ENCODE measurements at regions not wholly inside any gene's neighbourhood (a gene's known extent, or its start where the extent isn't known, plus 50 kb on each side); places are given as distances from the start of the nearest gene placed in this dataset.

DNA sequence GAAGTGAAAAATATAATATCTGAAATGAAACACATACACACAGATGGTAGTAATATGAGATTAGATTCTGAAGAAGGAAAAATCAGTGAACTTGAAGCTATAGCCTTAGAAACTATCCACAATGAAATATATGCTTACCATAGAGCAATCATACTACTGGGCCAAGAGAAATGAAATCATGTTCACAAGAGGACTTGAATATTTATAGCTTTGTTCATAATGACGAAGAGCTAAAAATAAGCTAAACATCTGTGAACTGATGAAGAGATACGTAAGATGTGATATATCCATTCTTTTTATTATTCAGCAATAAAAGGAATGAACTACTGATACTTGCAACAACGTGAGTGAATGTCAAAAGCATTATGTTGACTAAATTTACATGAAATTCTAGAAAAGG, 92.6 kb upstream of the ALDH1B1 start:
- DNase-seq = no peak
- POLR2A ChIA-PET = no interaction called here
- no peaks in the 10 kb centered on the region for H3K4me1 Mint-ChIP-seq (ENCODE audit: low read depth)
- no peaks in the 10 kb centered on the region for H3K9me3 Mint-ChIP-seq
- intact Hi-C loops (cut with micrococcal nuclease) = no loop called here
- TF ChIP-seq, protein P1, sequence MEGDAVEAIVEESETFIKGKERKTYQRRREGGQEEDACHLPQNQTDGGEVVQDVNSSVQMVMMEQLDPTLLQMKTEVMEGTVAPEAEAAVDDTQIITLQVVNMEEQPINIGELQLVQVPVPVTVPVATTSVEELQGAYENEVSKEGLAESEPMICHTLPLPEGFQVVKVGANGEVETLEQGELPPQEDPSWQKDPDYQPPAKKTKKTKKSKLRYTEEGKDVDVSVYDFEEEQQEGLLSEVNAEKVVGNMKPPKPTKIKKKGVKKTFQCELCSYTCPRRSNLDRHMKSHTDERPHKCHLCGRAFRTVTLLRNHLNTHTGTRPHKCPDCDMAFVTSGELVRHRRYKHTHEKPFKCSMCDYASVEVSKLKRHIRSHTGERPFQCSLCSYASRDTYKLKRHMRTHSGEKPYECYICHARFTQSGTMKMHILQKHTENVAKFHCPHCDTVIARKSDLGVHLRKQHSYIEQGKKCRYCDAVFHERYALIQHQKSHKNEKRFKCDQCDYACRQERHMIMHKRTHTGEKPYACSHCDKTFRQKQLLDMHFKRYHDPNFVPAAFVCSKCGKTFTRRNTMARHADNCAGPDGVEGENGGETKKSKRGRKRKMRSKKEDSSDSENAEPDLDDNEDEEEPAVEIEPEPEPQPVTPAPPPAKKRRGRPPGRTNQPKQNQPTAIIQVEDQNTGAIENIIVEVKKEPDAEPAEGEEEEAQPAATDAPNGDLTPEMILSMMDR (IDR thresholded peaks at IDR 0.05) = no peak
- H3K27ac Mint-ChIP-seq = no peak overlapping the region
- H3K27me3 Mint-ChIP-seq = no peaks in the 10 kb centered on the region
- no peaks in the 10 kb centered on the region for H3K36me3 Mint-ChIP-seq (ENCODE audit: low read depth)
- CTCF ChIA-PET = no interaction called here
- no peak overlapping the region for H3K4me3 Mint-ChIP-seq
- no peak for ATAC-seq

DNA sequence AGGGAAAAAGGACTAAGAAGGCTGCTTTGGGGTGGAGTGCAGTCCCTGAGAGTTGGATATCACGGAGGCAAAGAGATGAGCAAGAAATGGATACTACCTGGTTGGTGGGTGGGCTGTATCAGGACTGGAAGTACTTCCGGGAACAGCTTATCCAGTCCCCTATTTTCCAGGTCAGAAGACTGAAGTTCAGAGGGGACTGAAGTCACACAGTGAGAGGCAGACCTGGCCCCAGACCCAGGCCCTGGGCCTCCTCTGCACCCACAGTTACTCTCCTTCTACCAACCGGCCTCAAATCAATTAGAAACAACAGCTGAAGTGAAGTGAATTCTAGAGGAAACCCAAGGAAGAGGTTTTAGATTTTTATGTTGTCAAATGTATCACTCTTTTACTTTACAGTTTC, 93.6 kb upstream of the ALDH1B1 start:
- no peaks in the 10 kb centered on the region for H3K36me3 Mint-ChIP-seq (ENCODE audit: low read depth)
- no peaks in the 10 kb centered on the region for H3K27me3 Mint-ChIP-seq
- ATAC-seq (no peak), DNase-seq (no peak)
- ChIA-PET CTCF (no interaction called here), POLR2A (no interaction called here)
- H3K27ac Mint-ChIP-seq = no peak overlapping the region
- H3K4me3 Mint-ChIP-seq = no peak overlapping the region
- TF ChIP-seq, protein P1 (IDR thresholded peaks at IDR 0.05) = no peak
- no peaks in the 10 kb centered on the region for H3K9me3 Mint-ChIP-seq
- intact Hi-C loops (cut with micrococcal nuclease) = no loop called here
- no peaks in the 10 kb centered on the region for H3K4me1 Mint-ChIP-seq (ENCODE audit: low read depth)

DNA sequence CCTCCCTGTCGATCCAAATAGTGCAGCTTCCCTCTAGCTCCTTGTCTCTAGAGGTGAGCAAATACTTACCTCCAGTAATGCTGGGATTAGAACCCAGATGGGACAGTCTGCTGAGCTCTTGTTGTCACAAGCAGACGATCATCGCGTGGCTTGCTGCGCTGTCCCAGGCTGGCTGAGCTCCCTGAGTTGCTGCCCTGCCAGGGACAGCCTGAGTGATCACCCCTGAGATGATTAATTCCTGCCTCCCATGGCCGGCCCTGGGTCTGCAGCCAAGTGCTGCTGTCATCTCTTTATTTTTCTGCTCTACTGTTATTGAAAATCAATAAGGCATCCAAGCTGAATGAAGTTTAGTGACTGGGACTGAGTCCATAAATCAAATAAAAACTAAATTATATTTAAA, 94.0 kb upstream of the ALDH1B1 start:
- Mint-ChIP-seq H3K27ac (no peak overlapping the region), H3K4me1 (ENCODE audit: low read depth) (no peaks in the 10 kb centered on the region), H3K9me3 (no peaks in the 10 kb centered on the region), H3K27me3 (no peaks in the 10 kb centered on the region), H3K36me3 (ENCODE audit: low read depth) (no peaks in the 10 kb centered on the region), H3K4me3 (no peak overlapping the region)
- ChIA-PET POLR2A (no interaction called here), CTCF (no interaction called here)
- ATAC-seq (no peak), DNase-seq (no peak)
- intact Hi-C loops (cut with micrococcal nuclease) = no loop called here
- TF ChIP-seq, protein P1 (IDR thresholded peaks at IDR 0.05) = no peak

DNA sequence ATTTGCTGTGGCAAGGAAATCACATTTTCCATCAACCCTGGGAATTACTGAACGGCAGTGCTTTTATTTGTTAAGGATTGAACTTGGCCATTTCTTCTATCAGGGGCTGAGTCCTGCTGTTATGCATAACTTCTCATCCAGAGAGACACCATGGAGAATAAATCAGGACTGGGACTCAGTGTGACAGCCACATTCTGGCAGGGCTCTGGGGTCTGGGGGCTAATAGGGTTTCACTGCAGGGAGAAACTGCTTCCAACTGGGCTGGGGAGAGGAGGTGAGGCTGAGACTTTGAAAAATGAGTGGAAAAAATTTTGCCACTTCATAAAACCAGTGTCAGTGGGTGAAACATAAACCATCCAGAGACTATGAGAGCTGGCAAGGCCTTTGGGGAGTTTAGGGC, 95.7 kb upstream of the ALDH1B1 start:
- intact Hi-C loops (cut with micrococcal nuclease) = no loop called here
- Mint-ChIP-seq H3K27me3 (no peaks in the 10 kb centered on the region), H3K27ac (no peak overlapping the region), H3K36me3 (ENCODE audit: low read depth) (no peaks in the 10 kb centered on the region), H3K9me3 (no peaks in the 10 kb centered on the region), H3K4me3 (no peak overlapping the region), H3K4me1 (ENCODE audit: low read depth) (no peaks in the 10 kb centered on the region)
- DNase-seq (no peak), ATAC-seq (no peak)
- ChIA-PET CTCF (no interaction called here), POLR2A (no interaction called here)
- TF ChIP-seq, protein P1 (IDR thresholded peaks at IDR 0.05) = no peak

DNA sequence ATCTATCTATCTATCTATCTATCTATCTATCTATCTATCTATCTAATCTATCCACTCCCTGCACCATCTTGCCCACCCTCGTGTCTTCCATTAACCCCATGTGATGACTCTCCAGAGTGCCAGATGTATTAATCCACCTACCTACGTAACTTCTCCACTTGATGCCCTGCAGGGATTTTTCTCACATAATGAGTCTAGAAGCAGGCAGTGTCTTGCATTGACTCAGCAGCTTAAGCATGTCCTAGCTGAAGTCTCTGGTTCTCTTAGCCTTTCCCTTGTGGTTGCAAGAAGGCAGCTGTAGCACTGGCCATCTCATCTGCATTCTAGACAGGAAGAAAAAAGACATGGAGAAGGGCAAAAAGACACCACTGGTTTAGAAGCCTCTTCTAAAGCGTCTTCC, 96.7 kb upstream of the ALDH1B1 start:
- ATAC-seq = no peak
- Mint-ChIP-seq H3K36me3 (ENCODE audit: low read depth) (no peaks in the 10 kb centered on the region), H3K27me3 (no peaks in the 10 kb centered on the region), H3K4me3 (no peak overlapping the region), H3K9me3 (no peaks in the 10 kb centered on the region), H3K4me1 (ENCODE audit: low read depth) (no peaks in the 10 kb centered on the region), H3K27ac (no peak overlapping the region)
- intact Hi-C loops (cut with micrococcal nuclease) = no loop called here
- TF ChIP-seq, protein P1 (IDR thresholded peaks at IDR 0.05) = no peak
- POLR2A ChIA-PET = interaction anchor here (1.1 kb wide), 1 partner anchor 11 kb away, joined by 3 read pairs; no protein-coding TSS in a partner anchor
- no peak for DNase-seq
- CTCF ChIA-PET = no interaction called here
